GM19025 (cell line): ENCODE measurements at regions not wholly inside any gene's neighbourhood (a gene's known extent, or its start where the extent isn't known, plus 50 kb on each side); places are given as distances from the start of the nearest gene placed in this dataset.
A peak's percentile ranks its signal among the peaks of the same experiment; 100 is the strongest.

Source experiments
- ATAC-seq: cut with Tn5 transposase; IDR thresholded peaks from one replicate; pipeline ENCODE4 v1.9.1; 2021; ENCODE audit warnings: mild to moderate bottlenecking, low read depth, moderate library complexity; ENCODE audit not compliant: unreplicated experiment

DNA sequence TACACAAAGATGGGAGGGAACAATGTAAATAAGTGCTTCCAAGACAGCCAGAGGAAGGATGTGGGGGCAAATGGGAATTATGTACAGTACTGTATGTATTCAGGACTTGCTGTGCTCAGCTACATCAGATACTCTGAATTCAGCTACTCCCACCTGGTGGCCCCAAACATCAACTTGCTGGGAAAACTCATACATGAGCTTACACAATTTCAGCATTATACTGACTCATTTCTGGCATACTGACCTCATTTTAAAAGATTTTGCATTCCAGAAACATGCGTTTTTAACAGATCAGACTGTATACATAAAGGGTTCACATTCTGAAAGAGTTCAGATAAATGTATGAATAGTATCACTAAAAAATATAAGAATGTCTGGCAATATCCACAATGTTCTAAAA, 59.7 kb downstream of the GPX5 start:
- no peak for ATAC-seq

DNA sequence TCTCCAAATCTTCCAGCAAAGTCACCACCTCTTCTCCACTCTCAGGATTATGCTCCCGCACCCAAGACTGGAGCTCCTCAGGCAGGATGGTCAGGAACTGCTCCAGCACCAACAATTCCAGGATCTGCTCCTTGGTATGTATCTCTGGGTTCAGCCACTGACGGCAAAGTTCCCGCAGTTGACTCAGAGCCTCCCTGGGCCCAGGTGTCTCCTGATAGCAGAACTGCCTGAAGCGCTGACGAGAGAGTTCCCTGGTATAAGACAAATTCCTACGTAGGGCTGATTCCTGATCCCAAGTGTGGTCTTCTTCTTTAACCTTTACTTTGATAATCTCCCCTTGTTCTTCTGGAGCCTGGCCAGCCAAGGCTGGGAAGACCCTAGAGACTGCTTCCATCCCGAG, 60.6 kb downstream of the GPX5 start:
- ATAC-seq, result no peak

DNA sequence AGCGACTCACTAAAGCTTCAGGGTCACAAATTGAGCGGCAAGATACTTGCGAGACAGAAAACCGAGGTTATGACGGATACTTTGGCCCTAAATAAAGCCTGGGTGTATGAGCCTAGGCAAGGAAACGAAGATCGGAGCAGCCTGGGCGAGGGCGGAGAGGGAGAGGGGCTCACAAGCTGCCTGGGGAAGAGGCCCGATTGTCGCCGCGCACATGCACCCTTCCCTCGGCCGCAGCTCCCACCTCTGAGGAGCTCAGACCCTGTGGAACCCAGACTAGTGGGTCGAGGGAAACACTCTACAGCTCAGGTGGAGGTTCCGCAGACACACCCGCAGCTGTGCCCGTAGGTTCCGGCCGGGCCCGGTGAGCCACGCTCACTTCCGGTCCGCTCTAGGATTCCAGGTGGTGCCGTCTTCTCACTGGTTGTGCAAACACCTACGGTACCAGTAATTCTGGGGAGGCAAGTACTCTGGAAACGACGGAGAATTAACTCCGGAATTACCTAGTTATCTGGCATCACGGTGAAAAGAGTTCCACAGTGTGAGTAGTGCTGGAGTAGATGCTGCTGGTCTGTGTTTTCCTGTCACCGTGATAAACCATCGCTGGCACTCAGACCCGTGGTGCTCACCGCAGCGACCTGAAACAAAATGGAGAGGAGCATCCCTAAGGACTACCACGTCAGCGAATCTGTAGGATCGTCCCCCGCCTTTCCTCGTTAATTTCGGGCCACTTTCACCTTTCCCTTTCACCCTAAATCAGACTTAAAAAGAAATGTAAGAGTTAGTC, 61.5 kb downstream of the GPX5 start:
- peak; percentile 91 for ATAC-seq

DNA sequence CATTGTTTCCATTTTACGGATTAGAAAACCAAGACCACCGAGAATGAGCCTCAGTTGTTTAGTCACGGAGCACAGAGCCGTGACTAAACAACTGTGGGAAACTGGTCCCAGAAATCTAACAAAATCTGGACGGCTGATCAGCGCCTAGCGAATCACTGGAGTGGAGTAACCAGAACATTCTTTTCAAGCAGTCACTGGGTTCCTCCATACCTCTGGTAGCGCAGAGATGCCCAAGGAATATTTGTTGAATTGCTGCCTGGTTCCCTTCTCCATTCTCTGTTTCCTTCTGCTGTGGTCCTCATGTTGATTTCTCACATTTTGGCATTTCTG, 62.0 kb downstream of the GPX5 start:
- no peak for ATAC-seq

DNA sequence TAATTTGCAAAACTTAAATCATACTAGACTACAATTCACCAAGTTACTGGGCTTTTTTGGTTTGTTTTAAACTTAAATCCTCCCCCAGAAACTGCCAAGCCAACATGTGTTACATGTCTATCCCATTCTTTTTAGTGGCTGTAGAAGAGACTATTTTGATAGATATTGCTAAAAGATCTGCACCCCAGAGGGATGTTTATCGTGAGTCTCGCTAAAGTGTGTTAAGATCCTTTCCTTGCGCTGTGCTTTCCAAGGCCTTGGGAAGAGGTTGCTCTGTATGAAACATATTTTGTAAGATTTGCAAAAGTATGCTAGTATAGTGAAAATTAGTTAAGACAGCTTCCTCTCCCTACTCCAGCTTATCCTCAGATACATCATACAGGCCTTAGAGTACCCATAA, 63.0 kb downstream of the GPX5 start:
- no peak for ATAC-seq

DNA sequence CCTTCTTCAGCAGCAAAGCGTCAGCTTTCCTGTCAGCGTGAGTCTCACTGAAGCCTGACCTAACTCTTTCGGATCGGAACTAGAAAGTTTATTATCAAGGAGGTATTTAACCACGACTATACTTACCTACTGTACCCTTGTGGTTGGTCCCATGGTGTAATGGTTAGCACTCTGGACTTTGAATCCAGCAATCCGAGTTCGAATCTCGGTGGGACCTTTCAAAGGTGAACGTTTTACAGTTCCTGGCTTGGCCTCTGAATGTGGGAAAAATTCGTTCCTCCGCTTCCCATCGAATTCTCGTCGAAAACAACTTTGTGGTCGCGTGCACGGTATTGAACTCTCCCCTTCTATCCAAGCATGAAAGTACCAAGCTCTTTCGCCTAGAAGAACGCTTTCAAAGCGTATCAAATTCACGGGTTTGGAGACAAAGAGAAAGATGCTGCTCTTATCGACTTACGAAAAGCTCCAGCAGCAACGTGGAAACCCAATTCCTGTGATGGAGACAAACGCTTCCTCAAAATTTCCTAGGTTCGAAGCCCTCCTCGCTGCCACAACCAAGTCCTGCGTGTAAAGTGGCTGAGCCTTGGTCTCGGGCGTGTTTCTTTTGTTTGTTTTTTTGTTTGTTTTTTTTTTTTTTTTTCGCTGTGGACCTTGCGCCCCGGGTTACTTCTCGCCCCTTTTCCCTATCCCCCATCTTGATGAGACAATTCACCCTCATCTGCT, 63.7 kb downstream of the GPX5 start:
- no peak for ATAC-seq

DNA sequence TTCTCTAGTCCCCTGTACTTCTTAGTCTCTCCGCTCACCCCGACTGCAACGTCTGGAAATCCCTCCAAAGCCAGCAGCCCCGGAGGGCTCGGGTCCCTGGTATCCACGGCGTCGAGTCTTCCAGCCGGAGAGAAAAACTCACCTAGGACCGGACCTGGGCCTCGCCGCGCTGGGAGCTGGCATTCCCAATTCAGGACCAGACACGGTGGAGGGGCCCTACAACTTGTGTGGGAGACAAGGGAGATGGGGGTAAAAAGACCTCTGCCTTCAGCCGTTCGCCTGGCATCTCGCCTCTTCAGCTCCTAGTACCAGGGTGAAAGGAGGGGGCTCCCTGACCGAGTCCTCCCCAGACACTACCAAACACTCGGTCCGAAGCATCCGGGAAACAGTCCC, 64.3 kb downstream of the GPX5 start:
- ATAC-seq, result no peak

DNA sequence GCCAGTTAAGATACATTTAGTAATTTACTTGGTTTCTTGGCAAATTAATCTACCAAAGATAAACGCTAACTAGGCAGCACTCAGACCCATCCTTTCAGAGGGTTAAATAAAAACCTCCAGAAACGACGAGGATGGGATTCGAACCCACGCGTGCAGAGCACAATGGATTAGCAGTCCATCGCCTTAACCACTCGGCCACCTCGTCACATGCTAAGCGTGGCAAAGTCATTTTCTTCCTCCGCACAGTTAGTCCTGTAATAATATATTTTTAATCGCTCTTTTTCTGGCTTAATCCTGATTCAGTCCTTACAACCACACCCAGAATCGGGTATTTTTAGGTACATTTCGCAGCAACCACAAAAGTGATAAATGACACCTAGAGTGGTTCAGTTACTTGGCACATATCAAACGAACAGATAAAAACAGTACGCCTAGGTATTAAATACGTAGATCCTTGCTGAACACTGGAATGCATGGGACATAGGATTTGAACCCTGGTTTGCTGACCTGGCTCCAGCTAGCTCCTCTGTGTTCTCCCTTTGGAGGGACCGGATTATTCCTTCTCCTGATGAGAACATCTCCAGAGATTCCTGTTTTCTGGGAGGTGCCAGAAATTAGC, 71.6 kb downstream of the GPX5 start:
- no peak for ATAC-seq

DNA sequence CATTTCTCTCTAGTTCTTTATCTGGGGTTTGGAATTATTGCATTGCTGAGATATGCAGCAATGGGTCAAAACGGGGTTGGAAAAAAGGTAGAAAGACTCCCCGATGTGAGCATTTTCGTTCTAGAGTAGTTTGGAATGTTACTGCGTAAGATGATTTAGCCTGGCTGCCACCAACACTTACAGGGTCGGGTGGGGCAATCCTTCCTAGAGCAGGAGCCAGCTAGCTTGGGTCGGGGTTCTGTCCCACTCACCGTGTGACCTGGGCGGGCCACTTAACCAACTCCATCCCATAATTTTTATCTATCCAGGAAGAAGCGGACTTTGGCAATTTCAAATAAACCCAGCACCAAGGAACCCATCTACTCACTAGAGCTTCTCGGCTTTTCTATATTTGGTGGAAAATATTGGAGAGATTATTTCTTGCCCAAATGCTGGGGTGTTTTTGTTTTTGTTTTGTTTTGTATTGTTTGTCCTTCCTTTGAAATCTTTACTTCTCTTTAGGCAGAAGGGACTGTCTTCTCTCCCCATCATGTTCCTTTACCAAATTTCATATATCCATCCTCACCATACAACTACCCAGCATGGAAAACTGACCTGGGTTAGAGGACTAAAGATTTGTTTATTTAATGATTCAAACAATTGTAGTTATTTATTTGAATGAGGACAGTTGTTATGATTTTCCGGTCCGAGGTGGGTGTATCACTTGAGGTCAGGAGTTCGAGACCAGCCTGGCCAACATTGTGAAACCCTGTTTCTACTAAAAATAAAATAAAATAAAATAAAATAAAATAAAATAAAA, 72.4 kb downstream of the GPX5 start:
- ATAC-seq, result no peak

DNA sequence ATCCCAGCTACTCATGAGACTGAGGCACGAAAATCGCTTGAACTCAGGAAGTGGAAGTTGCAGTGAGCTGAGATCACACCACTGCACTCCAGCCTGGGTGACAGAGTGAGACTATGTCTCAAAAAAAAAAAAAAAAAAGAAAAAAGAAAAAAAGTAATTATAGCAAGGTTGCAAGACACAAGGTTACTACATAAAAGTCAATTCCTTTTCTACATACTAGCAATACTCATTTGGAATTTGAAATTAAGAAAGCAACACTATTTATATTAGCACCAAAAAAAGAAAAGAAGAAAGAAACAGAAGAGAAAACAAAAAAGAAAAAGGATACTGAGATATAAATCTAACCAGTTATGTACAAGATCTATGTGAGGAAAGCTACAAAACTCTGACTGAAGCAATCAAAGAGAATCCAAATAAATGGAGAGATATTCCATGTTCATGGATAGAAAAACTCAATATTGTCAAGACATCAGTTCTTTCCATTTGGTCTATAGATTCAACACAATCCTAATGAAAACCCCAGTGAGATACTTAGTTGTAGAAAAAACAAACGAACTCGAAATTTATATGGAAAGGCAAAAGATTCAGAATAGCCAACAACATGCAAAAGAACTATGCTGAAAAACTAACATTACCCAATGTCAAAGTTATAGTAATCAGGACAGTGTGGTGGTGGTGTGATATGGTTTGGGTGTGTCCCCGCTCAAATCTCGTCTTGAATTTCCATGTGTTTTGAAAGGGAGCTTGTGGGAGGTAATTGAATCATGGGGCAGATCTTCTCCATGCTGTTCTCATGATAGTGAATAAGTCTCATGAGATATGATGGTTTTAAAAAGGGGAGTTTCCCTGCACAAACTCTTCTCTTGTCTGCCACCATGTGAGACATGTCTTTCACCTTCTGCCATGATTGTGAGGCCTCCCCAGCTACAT, 73.3 kb downstream of the GPX5 start:
- no peak for ATAC-seq

DNA sequence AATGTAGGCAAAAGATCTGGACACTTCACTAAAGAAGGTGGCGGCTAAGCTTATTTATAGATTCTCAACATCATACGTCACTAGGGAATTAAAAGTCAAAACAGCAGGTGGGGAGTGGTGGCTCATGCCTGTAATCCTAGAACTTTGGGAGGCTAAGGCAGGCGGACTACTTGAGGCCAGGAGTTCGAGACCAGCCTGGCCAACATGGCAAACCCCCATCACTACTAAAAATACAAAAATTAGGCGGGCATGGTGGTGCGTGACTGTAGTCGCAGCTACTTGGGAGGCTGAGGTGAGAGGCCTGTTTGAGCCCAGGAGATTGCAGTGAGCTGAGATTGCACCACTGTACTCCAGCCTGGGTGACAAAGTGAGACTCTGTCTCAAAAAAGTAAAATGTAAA, 74.6 kb downstream of the GPX5 start:
- no peak for ATAC-seq

DNA sequence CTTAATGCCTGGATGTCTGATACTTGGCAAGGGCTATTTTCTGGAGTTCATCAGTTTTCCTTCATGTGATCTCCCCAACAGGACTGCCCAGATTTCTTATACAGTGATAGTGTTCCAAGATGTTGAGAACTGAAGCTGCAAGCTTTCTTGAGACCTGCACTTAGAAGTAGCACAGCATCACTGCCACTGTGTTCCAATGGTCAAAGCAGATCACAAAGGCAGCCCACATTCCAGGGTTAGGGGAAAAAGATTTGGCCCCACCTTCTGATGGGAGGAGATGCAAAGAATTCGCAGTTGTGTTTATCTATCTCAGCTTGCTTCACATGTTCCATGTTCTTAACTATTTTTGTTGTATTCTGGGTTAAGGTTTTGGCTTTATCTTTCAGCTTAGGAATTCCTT, 78.2 kb downstream of the GPX5 start:
- no peak for ATAC-seq

DNA sequence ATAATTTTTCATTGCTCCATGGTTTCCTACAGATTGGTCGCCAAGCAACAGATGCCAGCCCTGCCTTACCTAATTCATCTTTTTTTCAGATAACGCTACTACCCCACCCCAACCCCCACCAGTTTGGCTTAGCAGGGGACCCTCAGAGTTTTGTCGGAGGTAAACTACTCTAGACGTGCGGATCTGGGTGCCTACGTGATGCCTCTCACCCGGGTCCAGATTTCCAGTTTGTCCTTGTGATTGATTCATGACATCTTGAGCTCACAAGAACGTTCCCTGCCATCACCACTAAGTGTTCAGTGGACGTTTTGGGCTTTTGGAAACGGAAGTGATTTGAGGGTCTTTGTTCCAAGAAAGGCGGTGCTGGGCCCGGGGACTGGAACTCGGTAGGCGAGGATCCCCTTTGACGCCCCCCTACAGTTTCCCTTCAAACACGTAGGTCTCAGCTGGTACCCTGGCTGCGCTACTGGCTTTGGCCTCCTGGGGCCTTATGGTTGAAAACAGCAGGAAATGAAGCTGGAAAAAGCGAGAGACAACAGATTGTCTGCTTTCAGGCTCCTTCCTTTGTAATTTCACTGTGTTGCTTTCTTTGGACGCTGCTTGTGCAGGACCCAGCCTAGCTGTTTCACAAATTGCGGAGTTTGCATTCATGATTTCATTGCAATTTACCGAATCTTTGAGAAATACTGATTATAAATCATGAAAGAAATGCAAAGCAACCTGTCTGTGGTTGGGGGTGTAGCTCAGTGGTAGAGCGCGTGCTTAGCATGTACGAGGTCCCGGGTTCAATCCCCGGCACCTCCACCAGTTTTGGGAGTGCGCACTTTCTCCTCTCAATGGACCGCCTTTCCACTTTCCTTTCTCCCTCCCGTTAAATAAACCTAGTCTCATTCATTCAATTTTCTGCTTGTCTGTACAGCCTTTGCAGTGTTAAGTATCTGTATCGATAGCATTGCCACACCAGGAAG, 81.0 kb downstream of the GPX5 start:
- no peak for ATAC-seq

DNA sequence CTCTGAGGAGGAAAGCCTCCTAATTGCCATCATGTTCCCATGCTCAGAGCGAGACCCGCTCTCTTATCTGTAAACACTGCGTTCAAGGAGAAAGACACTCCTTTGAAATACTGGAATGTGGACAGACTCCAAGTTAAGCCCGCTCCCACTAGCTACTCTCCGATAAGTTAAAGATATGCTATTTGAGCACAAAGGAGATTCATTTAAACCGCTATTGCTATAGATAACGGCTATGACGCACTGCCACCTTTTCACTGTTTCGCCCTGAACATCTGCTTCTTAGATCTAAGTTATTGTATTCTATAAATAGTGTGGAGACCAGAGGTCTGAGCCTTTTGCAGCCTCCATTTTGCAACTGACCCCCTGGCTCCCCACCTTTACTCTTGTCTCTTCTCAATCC, 82.3 kb downstream of the GPX5 start:
- no peak for ATAC-seq

DNA sequence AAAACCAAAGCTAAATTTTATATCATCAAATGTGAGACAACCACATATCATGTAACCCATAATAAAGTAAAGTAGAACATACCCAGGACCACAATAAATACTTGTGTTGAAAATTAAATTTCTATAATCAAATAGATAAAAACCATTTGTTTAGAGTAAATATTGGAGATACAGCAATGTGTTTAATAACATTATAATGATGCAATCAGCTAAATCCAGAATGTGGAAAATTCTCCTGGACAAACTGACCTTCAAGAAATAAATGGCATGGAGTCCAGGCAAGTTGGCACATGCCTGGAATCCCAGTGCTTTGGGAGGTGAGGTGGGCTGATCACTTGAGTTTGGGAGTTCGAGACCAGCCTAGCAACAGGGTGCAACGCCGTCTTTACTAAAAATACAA, 84.0 kb downstream of the GPX5 start:
- ATAC-seq, result no peak

DNA sequence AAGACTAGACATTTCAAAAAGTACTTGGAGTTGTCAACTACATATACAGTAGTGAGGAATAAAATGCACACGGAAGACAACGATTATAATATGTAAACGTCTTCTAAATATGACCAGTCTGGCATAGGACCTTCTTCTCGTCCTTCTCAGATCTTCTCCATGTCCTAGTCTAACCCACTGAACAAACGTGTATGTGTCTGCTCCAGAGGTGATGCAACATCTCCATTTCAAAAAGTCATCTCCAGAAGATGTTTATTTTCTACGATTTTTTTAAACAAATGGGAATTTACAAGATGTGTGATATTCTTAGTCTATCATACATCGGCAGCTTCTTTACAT, 89.9 kb downstream of the GPX5 start:
- ATAC-seq, result no peak

DNA sequence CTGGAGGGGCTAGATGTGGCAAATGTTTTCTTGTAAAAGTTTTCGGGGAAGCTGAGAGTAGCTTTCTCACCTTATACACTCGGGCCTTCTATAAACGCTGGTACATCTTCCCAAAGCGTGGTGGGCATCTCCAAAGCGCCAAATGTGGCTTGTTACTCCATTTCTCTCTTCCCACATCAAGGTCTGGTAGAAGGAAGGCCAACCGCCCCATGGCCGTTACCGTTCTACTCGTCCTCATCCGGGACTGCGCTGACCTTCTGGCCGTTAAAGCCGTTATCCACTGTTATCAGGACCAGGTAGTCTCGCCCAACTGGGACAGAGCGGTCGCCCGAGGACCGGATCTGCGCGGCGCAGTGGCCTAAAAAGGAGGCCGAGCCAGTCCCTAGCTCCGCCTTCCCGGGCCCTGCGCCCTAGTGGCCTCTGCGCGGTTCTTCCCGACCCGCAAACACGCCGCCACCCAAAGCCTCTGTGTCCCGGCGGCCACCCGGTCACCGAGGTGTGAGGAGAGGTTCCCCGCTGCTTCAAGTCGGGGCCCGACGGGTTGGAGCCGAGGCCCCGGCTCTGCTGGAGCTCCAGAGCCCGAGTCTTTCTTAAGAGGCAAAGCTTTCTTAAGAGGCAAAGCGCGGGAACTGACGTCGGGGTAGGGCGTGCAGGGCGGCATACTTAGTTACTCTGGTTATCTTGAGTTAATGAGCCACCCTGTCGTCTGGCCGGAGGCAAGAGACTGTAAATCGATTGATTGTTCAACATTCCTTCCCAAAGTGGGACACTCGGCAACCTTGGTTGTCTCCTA, 90.5 kb downstream of the GPX5 start:
- no peak for ATAC-seq

DNA sequence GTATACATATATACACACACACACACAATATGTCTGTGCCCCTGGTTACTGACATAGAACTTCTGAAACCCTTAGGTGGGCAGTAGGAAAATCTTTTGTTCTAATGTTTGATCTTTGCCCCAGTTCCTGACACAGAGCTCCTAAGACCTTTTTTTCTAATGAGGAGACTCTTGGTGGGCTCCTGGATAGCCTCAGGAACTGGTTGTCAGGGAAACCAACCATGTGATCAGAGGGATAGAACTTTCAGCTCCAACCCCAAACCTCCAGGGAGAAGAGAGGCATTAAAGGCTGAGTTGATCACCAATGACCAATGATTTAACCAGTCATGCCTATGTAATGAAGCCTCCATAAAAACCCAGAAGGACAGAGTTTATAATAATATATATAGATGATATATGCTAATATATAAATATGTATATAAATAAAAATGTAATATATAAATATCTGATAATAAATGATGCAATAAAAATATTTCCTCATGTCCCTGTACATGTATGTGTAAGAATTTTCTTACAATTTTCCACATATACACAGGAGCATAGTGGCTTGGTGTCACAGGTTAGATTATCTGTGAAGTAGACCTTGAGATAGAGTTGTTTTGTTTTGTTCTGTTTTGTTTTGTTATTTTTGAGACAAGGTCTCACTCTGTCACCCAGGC, 93.3 kb downstream of the GPX5 start:
- ATAC-seq, result no peak
